TTC549 (cell line): ENCODE measurements at regions not wholly inside any gene's neighbourhood (a gene's known extent, or its start where the extent isn't known, plus 50 kb on each side); places are given as distances from the start of the nearest gene placed in this dataset.

Source experiments
- FAIRE-seq: peaks from 2 replicates; lab custom pipeline; 2012; peaks lifted over from hg19 to GRCh38; lab: Jason Lieb, UNC

DNA sequence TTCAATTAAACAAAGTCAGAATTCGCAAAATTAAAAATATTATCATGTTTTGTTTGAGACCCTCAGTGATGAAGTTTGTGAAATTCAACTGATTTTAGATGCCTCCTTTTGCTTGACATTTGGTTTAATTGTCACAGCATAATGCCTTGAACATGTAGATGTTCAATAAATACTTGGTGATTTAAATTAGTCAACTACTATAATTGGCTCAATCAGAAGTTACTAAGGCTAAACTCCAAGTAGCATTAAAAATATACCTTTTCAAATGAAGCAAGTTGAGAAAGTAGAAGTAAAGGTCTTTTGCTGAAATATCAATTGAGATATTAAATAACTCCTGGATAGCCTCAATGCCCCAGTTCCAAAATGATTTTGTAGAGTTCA lies 145.8 kb upstream of the AKIRIN2 start:
- no peak for FAIRE-seq

DNA sequence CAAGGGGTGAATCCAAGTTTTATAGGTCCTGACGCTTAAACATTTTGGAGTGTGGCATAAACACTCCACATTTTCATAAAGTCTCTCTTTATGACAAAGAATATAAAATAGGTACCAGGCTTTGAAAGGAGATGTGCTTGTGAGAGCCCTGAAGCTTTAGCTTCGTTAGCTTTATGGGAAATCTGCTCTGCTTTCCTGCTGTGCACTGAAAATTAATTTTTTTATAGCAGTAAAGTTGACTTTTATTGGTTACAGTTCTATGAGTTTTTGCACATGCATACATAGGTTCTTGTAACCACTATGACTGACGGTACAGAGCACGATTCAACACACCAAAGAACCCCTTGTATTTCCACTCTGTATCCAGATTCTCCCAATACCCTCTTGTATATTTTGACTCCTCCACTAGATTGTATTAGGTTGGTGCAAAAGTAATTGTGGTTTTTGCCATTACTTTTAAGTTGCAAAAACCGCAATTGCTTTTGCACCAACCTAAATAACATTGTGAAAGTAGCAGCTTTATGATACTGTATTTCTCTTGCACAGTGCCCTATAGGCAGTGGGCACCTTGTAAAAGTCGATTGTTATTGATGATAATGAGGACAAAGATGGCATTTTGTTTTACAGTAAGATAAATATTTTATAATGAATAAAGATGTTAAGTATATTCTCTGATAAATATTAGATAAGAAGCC lies 145.2 kb upstream of the AKIRIN2 start:
- FAIRE-seq = no peak

DNA sequence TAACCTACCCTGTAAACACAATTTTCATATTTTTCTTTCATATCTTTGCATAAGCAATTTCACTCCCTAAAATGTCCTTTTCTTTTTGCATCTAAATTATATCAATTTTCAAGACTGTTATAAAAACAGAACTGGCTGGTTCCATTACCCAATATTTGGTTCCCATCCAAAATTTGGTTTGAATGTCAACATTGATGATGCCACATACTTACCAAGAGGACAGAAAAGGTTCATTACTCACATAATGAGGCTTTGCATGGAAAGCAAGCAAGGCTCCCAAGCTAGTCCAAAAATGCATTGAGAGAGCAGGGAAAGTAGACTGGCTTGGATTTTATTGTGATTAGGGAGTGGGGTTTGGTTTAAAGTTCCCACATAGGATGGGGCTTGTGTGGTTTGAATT lies 144.4 kb upstream of the AKIRIN2 start:
- no peak for FAIRE-seq

GRCh38 chr6:87840324-87840723 lies 138.3 kb upstream of the AKIRIN2 start:
- FAIRE-seq = no peak

DNA sequence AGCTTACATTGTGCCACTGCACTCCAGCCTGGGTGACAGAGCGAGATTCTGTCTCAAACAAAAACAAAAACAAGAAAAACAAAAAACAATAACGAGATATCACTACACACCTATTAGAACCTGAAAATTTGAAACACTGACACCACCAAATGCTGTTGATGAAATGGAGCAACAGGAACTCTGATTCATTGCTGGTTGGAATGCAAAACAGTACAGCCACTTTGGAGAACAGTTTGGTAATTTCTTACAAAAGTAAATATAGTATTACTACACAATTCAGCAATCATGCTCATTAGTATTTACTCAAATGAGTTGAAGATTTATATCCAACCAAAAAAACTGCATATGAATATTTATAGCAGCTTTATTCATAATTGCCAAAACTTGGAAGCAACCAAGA lies 135.8 kb upstream of the AKIRIN2 start:
- no peak for FAIRE-seq

- FAIRE-seq = no peak
Observed at GRCh38 chr6:87837444-87837843, 135.4 kb upstream of the AKIRIN2 start.

DNA sequence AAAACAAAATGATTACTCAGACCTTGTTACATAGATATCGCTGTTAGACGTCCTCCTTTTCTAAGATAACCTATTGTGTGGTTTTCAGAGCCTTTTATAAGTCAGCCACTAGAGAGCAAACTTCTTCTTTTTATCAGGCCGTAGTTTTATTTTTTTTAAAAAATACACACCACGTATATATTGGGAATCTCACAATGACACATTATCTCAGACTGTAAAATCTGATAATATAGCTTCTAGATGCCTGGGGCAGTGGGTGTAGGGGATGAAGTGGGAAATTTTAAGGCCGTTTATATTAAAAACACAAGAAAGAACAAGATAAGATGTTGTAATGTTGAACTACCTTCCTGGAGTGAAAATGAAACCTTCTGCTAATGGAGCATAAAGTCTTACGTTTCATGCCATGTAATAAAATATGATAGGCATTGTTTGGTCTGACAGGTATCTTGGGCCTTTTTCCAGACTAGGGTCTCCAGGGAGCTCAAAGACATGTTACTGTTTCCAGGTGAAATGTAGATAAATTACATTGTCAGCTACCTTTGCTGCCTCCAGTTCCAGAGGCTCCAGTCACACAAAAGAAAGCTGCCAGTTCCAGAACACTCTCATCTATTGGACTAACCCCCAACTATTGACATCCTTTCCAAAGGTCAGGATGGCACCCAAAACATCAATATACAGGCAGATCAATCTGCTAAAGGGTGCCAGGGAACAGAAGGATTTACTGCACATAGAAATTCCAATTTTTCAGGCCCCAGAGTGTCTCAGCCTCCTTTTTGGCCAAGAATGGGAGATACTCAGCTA lies 130.2 kb upstream of the AKIRIN2 start:
- FAIRE-seq = peak; percentile 67

GRCh38 chr6:87830907-87831306 lies 128.9 kb upstream of the AKIRIN2 start:
- no peak for FAIRE-seq

GRCh38 chr6:87829622-87830121 lies 127.6 kb upstream of the AKIRIN2 start:
- FAIRE-seq = no peak

- FAIRE-seq = no peak
Observed at GRCh38 chr6:87828044-87828443, 126.0 kb upstream of the AKIRIN2 start.

DNA sequence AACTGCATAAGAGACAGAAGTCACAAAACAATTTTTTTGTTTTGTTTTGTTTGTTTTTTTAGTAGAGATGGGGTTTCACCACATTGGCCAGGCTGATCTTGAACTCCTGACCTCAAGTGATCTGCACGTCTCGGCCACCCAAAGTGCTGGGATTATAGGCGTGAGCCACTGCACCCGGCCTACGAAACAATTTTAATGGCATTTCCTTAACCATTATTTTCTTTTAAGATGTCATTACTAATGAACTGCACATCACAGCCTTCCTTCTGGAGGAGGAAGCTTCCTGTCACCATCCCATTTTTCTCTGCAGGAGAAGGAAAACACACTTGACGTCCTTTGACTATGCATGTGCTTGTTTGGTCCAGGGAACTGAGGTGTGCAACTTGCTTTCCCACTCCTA lies 125.3 kb upstream of the AKIRIN2 start:
- FAIRE-seq = no peak

- FAIRE-seq = no peak
Observed at GRCh38 chr6:87826424-87826823, 124.4 kb upstream of the AKIRIN2 start.

GRCh38 chr6:87825821-87826221 lies 123.8 kb upstream of the AKIRIN2 start:
- FAIRE-seq = no peak

GRCh38 chr6:87824958-87825491 lies 123.0 kb upstream of the AKIRIN2 start:
- FAIRE-seq = no peak

DNA sequence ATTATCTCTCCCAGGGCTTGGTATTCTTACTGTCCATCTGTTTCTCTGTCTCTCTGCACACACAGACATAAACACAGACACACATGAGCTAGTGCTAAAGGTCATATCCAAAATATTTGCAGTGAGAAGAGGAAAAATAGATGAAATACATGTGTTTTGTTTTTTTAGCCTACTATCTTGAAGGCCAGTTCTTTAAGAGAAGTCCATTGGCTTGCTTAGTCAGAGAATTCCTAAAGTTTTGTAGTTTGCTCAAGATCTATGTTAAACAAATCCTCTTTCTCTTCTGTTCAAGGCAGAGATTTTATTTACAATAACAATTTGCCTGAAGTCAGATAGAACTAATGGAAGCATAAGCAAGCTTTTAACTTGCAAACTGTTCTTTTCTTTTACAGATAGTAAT lies 120.0 kb upstream of the AKIRIN2 start:
- FAIRE-seq = no peak

DNA sequence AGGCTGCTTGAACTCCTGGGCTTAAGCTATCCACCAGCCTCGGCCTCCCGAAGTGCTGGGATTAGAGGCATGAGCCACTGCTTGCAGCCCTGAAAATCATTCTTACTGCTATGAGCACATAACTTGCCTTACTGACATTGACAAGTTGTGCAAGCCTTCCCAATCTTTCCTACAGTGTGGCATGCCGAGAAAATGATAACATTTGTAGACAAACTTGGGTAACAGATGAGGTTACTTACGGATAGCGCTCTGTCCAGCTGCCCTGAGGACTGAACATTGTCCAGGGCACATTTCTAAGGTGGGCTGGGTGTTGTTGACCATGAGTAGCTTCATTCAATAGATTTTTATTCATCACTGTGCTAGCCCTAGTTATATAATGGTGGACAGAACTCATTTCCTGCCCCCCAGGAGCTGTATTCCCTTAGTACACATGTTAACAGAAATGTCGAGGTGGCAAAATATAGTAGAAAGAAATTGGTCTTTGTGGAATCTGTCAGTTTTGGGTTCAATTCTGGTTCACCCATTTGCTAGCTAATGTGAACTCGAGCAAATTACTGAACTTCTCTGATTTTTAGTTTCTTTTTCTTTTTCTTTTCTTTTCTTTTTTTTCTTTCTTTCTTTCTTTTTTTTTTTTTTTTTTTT lies 118.4 kb upstream of the AKIRIN2 start:
- FAIRE-seq = no peak

GRCh38 chr6:87817183-87817582 lies 115.2 kb upstream of the AKIRIN2 start:
- FAIRE-seq = no peak

GRCh38 chr6:87815449-87815848 lies 113.4 kb upstream of the AKIRIN2 start:
- no peak for FAIRE-seq

GRCh38 chr6:87808005-87808757 lies 106.1 kb upstream of the AKIRIN2 start:
- no peak for FAIRE-seq

- no peak for FAIRE-seq
Observed at GRCh38 chr6:87807475-87807874, 105.4 kb upstream of the AKIRIN2 start.

- FAIRE-seq = no peak
Observed at GRCh38 chr6:87806635-87807034, 104.6 kb upstream of the AKIRIN2 start.

DNA sequence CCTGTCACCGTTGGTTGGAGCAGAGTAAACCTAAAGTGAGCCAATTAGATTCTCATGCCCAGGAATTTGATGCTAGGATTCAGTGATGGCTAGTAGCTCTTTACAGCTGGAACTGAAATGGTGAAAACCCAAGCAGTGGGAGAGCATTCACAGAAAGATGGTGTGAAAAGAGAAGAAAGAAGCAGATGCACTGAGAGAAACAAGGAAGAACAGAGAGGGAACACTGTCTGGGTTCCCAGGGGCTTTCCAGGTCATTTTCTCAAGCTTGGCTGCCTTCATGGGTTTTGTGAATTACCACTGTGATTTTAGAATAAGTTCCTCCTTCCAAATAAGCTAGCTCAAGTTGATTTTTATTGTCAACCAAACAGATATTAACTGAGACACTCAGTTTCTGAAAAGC lies 104.1 kb upstream of the AKIRIN2 start:
- FAIRE-seq = no peak
